ENCODE measurements at regions not wholly inside any gene's neighbourhood (a gene's known extent, or its start where the extent isn't known, plus 50 kb on each side); places are given as distances from the start of the nearest gene placed in this dataset.

GRCh38 chrX:9318213-9318612 lies 146.6 kb upstream of the TBL1X start:
- no peak overlapping the region for H3K4me3 Mint-ChIP-seq
- H3K27me3 Mint-ChIP-seq, result no peaks in the 10 kb centered on the region
- H3K9me3 Mint-ChIP-seq, result no peaks in the 10 kb centered on the region
- no peak overlapping the region for H3K27ac Mint-ChIP-seq
- H3K4me1 Mint-ChIP-seq (ENCODE audit: low read depth), result peaks cover 22% of the 10 kb centered on the region
- no peaks in the 10 kb centered on the region for H3K36me3 Mint-ChIP-seq (ENCODE audit: low read depth)

- no peaks in the 10 kb centered on the region for H3K27me3 Mint-ChIP-seq
- H3K9me3 Mint-ChIP-seq, result no peaks in the 10 kb centered on the region
- peaks cover 18% of the 10 kb centered on the region for H3K4me1 Mint-ChIP-seq (ENCODE audit: low read depth)
- H3K36me3 Mint-ChIP-seq (ENCODE audit: low read depth), result no peaks in the 10 kb centered on the region
- no peak overlapping the region for H3K27ac Mint-ChIP-seq
- no peak overlapping the region for H3K4me3 Mint-ChIP-seq
These were observed 146.1 kb upstream of the TBL1X start for GRCh38 chrX:9318766-9319165.

- H3K27ac Mint-ChIP-seq, result no peak overlapping the region
- no peaks in the 10 kb centered on the region for H3K9me3 Mint-ChIP-seq
- no peaks in the 10 kb centered on the region for H3K27me3 Mint-ChIP-seq
These were observed 143.9 kb upstream of the TBL1X start for GRCh38 chrX:9320940-9321339.

GRCh38 chrX:9324676-9325075 lies 140.2 kb upstream of the TBL1X start:
- no peak overlapping the region for H3K4me3 Mint-ChIP-seq
- H3K27ac Mint-ChIP-seq, result no peak overlapping the region
- no peaks in the 10 kb centered on the region for H3K27me3 Mint-ChIP-seq
- no peaks in the 10 kb centered on the region for H3K36me3 Mint-ChIP-seq (ENCODE audit: low read depth)
- no peaks in the 10 kb centered on the region for H3K9me3 Mint-ChIP-seq
- H3K4me1 Mint-ChIP-seq (ENCODE audit: low read depth), result peaks cover 5% of the 10 kb centered on the region

More at GRCh38 chrX:9320940-9321339, 143.9 kb upstream of the TBL1X start:
- peaks cover 14% of the 10 kb centered on the region for H3K4me1 Mint-ChIP-seq (ENCODE audit: low read depth)
- no peak overlapping the region for H3K4me3 Mint-ChIP-seq
- H3K36me3 Mint-ChIP-seq (ENCODE audit: low read depth), result no peaks in the 10 kb centered on the region

GRCh38 chrX:9326369-9326768 lies 138.5 kb upstream of the TBL1X start:
- Mint-ChIP-seq H3K27ac (no peak overlapping the region), H3K4me3 (no peak overlapping the region), H3K4me1 (ENCODE audit: low read depth) (peaks cover 5% of the 10 kb centered on the region), H3K9me3 (no peaks in the 10 kb centered on the region), H3K27me3 (no peaks in the 10 kb centered on the region), H3K36me3 (ENCODE audit: low read depth) (no peaks in the 10 kb centered on the region)

- no peak overlapping the region for H3K4me3 Mint-ChIP-seq
- H3K36me3 Mint-ChIP-seq (ENCODE audit: low read depth), result no peaks in the 10 kb centered on the region
- H3K4me1 Mint-ChIP-seq (ENCODE audit: low read depth), result peaks cover 5% of the 10 kb centered on the region
- no peaks in the 10 kb centered on the region for H3K9me3 Mint-ChIP-seq
- H3K27ac Mint-ChIP-seq, result no peak overlapping the region
- no peaks in the 10 kb centered on the region for H3K27me3 Mint-ChIP-seq
These were observed 137.6 kb upstream of the TBL1X start for GRCh38 chrX:9327086-9327746.

- Mint-ChIP-seq H3K27me3 (no peaks in the 10 kb centered on the region), H3K9me3 (no peaks in the 10 kb centered on the region), H3K27ac (no peak overlapping the region), H3K4me1 (ENCODE audit: low read depth) (peaks cover 5% of the 10 kb centered on the region), H3K4me3 (no peak overlapping the region), H3K36me3 (ENCODE audit: low read depth) (no peaks in the 10 kb centered on the region)
These were observed 137.1 kb upstream of the TBL1X start for GRCh38 chrX:9327747-9328145.

- Mint-ChIP-seq H3K9me3 (no peaks in the 10 kb centered on the region), H3K36me3 (ENCODE audit: low read depth) (no peaks in the 10 kb centered on the region), H3K27me3 (no peaks in the 10 kb centered on the region), H3K4me1 (ENCODE audit: low read depth) (no peaks in the 10 kb centered on the region), H3K27ac (no peak overlapping the region), H3K4me3 (no peak overlapping the region)
These were observed 135.8 kb upstream of the TBL1X start for GRCh38 chrX:9329056-9329455.

- Mint-ChIP-seq H3K4me1 (ENCODE audit: low read depth) (no peaks in the 10 kb centered on the region), H3K27me3 (no peaks in the 10 kb centered on the region), H3K27ac (no peak overlapping the region), H3K36me3 (ENCODE audit: low read depth) (no peaks in the 10 kb centered on the region), H3K4me3 (no peak overlapping the region), H3K9me3 (no peaks in the 10 kb centered on the region)
These were observed 134.4 kb upstream of the TBL1X start for GRCh38 chrX:9330249-9330982.

- Mint-ChIP-seq H3K4me1 (ENCODE audit: low read depth) (peaks cover 14% of the 10 kb centered on the region), H3K27me3 (no peaks in the 10 kb centered on the region), H3K4me3 (no peak overlapping the region), H3K9me3 (no peaks in the 10 kb centered on the region), H3K36me3 (ENCODE audit: low read depth) (no peaks in the 10 kb centered on the region), H3K27ac (no peak overlapping the region)
These were observed 130.8 kb upstream of the TBL1X start for GRCh38 chrX:9333873-9334560.

- Mint-ChIP-seq H3K9me3 (no peaks in the 10 kb centered on the region), H3K36me3 (ENCODE audit: low read depth) (no peaks in the 10 kb centered on the region), H3K4me3 (no peak overlapping the region), H3K4me1 (ENCODE audit: low read depth) (peaks cover 23% of the 10 kb centered on the region), H3K27me3 (no peaks in the 10 kb centered on the region), H3K27ac (no peak overlapping the region)
These were observed 129.6 kb upstream of the TBL1X start for GRCh38 chrX:9335251-9335650.

GRCh38 chrX:9336456-9336855 lies 128.4 kb upstream of the TBL1X start:
- H3K27me3 Mint-ChIP-seq, result no peaks in the 10 kb centered on the region
- H3K4me1 Mint-ChIP-seq (ENCODE audit: low read depth), result peaks cover 34% of the 10 kb centered on the region
- H3K9me3 Mint-ChIP-seq, result no peaks in the 10 kb centered on the region
- no peak overlapping the region for H3K27ac Mint-ChIP-seq
- peak overlapping the region; percentile 19 for H3K4me3 Mint-ChIP-seq
- no peaks in the 10 kb centered on the region for H3K36me3 Mint-ChIP-seq (ENCODE audit: low read depth)

- Mint-ChIP-seq H3K27me3 (no peaks in the 10 kb centered on the region), H3K9me3 (no peaks in the 10 kb centered on the region), H3K36me3 (ENCODE audit: low read depth) (no peaks in the 10 kb centered on the region), H3K4me3 (no peak overlapping the region), H3K27ac (no peak overlapping the region), H3K4me1 (ENCODE audit: low read depth) (peaks cover 37% of the 10 kb centered on the region)
These were observed 127.8 kb upstream of the TBL1X start for GRCh38 chrX:9337046-9337445.

GRCh38 chrX:9338986-9339385 lies 125.9 kb upstream of the TBL1X start:
- H3K27me3 Mint-ChIP-seq, result no peaks in the 10 kb centered on the region
- no peak overlapping the region for H3K27ac Mint-ChIP-seq
- H3K9me3 Mint-ChIP-seq, result no peaks in the 10 kb centered on the region
- no peaks in the 10 kb centered on the region for H3K36me3 Mint-ChIP-seq (ENCODE audit: low read depth)
- H3K4me1 Mint-ChIP-seq (ENCODE audit: low read depth), result peaks cover 44% of the 10 kb centered on the region
- no peak overlapping the region for H3K4me3 Mint-ChIP-seq
